CD4-positive, alpha-beta T cell (primary cell): ENCODE measurements at regions not wholly inside any gene's neighbourhood (a gene's known extent, or its start where the extent isn't known, plus 50 kb on each side); places are given as distances from the start of the nearest gene placed in this dataset.
A peak's percentile ranks its signal among the peaks of the same experiment; 100 is the strongest.

ENCODE experiments used
- ATAC-seq: fragments of 200-7000 bp; cut with Tn5 transposase; one replicate; pipeline ENCODE4 v1.10.0; 2022; ENCODE audit warnings: mild to moderate bottlenecking; ENCODE audit not compliant: poor library complexity
- CTCF ChIA-PET: fragments of 350-600 bp; sonication (Branson Sonifier 250); formaldehyde crosslinking; loops from one replicate; lab custom pipeline; 2021; ENCODE audit warnings: antibody characterized with exemption, inconsistent platforms; lab: Charles Lee
- POLR2A ChIA-PET: fragments of 350-600 bp; sonication (Branson Sonifier 250); formaldehyde crosslinking; loops from one replicate; lab custom pipeline; 2021; ENCODE audit warnings: antibody characterized with exemption, inconsistent platforms; lab: Charles Lee
- DNase-seq, 14 experiments: peaks; one replicate each; pipeline ENCODE4 v3.0.0-alpha.2; 2013 to 2020; ENCODE audit warnings: mixed read lengths in 2 of 14
- H3K27ac ChIP-seq, 2 donors: one replicate each; pipeline versions ENCODE4 v1.5.1 to v1.7.0; 2013; ENCODE audit warnings: low read length in 2 of 2, low read depth in 1 of 2, mild to moderate bottlenecking in 1 of 2
- H3K27me3 ChIP-seq, 2 experiments: 1 replicate in 1 of 2; 2 replicates in 1 of 2; pipeline versions ENCODE4 v1.6.1 to v1.7.0; 2013; ENCODE audit warnings: low read length in 2 of 2, control low read depth in 1 of 2, mild to moderate bottlenecking in 1 of 2, moderate library complexity in 1 of 2; ENCODE audit not compliant: insufficient read depth in 2 of 2, control insufficient read depth in 1 of 2
- H3K36me3 ChIP-seq: one replicate; pipeline ENCODE4 v1.6.1; 2013; ENCODE audit warnings: low read length, control low read depth; ENCODE audit not compliant: insufficient read depth
- H3K4me1 ChIP-seq: one replicate; pipeline ENCODE4 v1.6.1; 2013; ENCODE audit warnings: low read length, control low read depth; ENCODE audit not compliant: insufficient read depth
- H3K4me3 ChIP-seq: one replicate; pipeline ENCODE4 v1.5.1; 2013; ENCODE audit warnings: mild to moderate bottlenecking, low read length, moderate library complexity
- H3K9me3 ChIP-seq, 2 experiments: 1 replicate in 1 of 2; 2 replicates in 1 of 2; pipeline versions ENCODE4 v1.6.1 to v1.7.0; 2013; ENCODE audit warnings: low read length in 2 of 2, mild to moderate bottlenecking in 2 of 2, control low read depth in 1 of 2, moderate library complexity in 1 of 2; ENCODE audit not compliant: control insufficient read depth in 1 of 2, insufficient read depth in 1 of 2
- H3K27ac Mint-ChIP-seq: one replicate; pipeline ENCODE4 v1.8.0; 2020; ENCODE audit warnings: mixed read lengths
- H3K27me3 Mint-ChIP-seq: one replicate; pipeline ENCODE4 v1.8.0; 2021; ENCODE audit warnings: mixed read lengths
- H3K36me3 Mint-ChIP-seq: one replicate; pipeline ENCODE4 v1.8.0; 2021; ENCODE audit warnings: low read depth, mixed read lengths
- H3K4me1 Mint-ChIP-seq: one replicate; pipeline ENCODE4 v1.8.0; 2021; ENCODE audit warnings: low read depth, mixed read lengths
- H3K4me3 Mint-ChIP-seq: one replicate; pipeline ENCODE4 v1.8.0; 2020; ENCODE audit warnings: mild to moderate bottlenecking, mixed read lengths
- H3K9me3 Mint-ChIP-seq: one replicate; pipeline ENCODE4 v1.8.0; 2020; ENCODE audit warnings: mixed read lengths
- intact Hi-C, 2 experiments: fragments of 100-400 bp; cut with DNase I in 1 of 2; cut with micrococcal nuclease in 1 of 2; formaldehyde crosslinking; loops; one replicate each; pipeline versions ENCODE4 v1.15.1 to v1.9.0; 2023 to 2025; cut with DNase I, micrococcal nuclease
- TF ChIP-seq, protein P1 (sequence below): fragments of 200-600 bp; IDR thresholded peaks from one replicate; pipeline ENCODE4 v1.8.0; 2022; ENCODE audit warnings: antibody characterized with exemption, mild to moderate bottlenecking

DNA sequence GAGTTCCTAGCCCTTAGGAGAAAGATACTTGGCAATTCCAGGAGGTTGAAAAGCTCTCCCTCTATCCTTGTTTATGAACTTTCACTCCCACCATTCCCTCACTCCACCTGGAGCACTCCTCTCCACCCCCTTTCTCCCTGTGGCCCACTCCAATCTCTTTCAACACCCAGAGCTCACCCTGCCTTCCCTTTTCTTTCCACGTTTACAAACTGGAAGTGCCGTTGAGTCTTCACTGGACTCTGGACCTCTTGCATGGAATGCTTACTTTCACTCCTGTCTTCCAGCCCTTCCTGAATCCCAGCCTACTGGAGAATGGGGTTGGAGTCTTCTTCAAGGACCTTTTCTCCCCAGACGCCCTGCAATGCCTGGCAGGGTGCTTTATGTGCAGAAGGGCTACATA, 198.5 kb downstream of the RHOU start:
- ChIA-PET CTCF (no interaction called here), POLR2A (interaction anchor here (0.7 kb wide), 1 partner anchor 8 kb away, joined by 3 read pairs; no protein-coding TSS in a partner anchor)
- no peaks in the 10 kb centered on the region for H3K27me3 Mint-ChIP-seq
- H3K27ac Mint-ChIP-seq = no peak overlapping the region
- H3K4me1 Mint-ChIP-seq = peaks cover 31% of the 10 kb centered on the region
- peaks cover 3% of the 10 kb centered on the region for H3K9me3 Mint-ChIP-seq
- no peaks in the 10 kb centered on the region for H3K36me3 ChIP-seq
- H3K27ac ChIP-seq = no peak overlapping the region
- ATAC-seq = no peak
- H3K4me3 ChIP-seq = no peak overlapping the region
- no peak overlapping the region for H3K4me3 Mint-ChIP-seq
- TF ChIP-seq, protein P1, sequence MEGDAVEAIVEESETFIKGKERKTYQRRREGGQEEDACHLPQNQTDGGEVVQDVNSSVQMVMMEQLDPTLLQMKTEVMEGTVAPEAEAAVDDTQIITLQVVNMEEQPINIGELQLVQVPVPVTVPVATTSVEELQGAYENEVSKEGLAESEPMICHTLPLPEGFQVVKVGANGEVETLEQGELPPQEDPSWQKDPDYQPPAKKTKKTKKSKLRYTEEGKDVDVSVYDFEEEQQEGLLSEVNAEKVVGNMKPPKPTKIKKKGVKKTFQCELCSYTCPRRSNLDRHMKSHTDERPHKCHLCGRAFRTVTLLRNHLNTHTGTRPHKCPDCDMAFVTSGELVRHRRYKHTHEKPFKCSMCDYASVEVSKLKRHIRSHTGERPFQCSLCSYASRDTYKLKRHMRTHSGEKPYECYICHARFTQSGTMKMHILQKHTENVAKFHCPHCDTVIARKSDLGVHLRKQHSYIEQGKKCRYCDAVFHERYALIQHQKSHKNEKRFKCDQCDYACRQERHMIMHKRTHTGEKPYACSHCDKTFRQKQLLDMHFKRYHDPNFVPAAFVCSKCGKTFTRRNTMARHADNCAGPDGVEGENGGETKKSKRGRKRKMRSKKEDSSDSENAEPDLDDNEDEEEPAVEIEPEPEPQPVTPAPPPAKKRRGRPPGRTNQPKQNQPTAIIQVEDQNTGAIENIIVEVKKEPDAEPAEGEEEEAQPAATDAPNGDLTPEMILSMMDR = no peak
- no peaks in the 10 kb centered on the region for H3K36me3 Mint-ChIP-seq
- H3K4me1 ChIP-seq = peaks cover 31% of the 10 kb centered on the region
- H3K27me3 ChIP-seq = no peaks in the 10 kb centered on the region
- peaks cover 0 to 1% of the 10 kb centered on the region in 2 experiments for H3K9me3 ChIP-seq
- intact Hi-C loops = no loop called here
- no peak for DNase-seq

DNA sequence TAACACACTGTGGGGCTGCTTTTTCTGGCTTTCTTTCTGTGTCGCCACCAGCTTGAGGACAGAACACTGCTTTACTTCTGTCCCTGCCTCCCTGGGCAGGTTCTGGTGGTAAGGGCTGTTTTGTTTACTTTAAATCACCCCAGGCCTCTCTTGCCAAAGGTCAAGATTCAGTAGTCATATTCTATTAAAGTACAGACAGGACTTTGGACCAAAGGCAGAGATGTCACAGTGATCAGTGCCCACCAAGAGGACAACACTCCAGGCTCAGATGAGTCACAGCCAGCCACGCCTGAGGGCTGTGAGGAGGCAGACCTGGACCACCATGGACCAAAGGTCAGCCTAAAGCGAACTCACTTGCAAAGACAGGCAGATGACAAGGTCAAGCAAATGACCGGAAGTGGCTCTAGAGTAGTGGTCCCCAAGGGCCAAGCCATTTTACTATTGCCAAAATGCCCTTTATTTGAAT, 200.0 kb downstream of the RHOU start:
- Histone ChIP-seq H3K27me3 (no peaks in the 10 kb centered on the region), H3K9me3 (no peaks in the 10 kb centered on the region), H3K4me3 (no peak overlapping the region), H3K27ac (no peak overlapping the region), H3K36me3 (no peaks in the 10 kb centered on the region), H3K4me1 (peaks cover 38% of the 10 kb centered on the region)
- no peak overlapping the region for H3K4me3 Mint-ChIP-seq
- no peak for DNase-seq
- ATAC-seq = no peak
- intact Hi-C loops = no loop called here
- ChIA-PET CTCF (no interaction called here), POLR2A (no interaction called here)
- TF ChIP-seq, protein P1 = no peak
- no peaks in the 10 kb centered on the region for H3K27me3 Mint-ChIP-seq
- H3K9me3 Mint-ChIP-seq = no peaks in the 10 kb centered on the region
- no peaks in the 10 kb centered on the region for H3K36me3 Mint-ChIP-seq
- H3K4me1 Mint-ChIP-seq = peaks cover 44% of the 10 kb centered on the region
- H3K27ac Mint-ChIP-seq = no peak overlapping the region

DNA sequence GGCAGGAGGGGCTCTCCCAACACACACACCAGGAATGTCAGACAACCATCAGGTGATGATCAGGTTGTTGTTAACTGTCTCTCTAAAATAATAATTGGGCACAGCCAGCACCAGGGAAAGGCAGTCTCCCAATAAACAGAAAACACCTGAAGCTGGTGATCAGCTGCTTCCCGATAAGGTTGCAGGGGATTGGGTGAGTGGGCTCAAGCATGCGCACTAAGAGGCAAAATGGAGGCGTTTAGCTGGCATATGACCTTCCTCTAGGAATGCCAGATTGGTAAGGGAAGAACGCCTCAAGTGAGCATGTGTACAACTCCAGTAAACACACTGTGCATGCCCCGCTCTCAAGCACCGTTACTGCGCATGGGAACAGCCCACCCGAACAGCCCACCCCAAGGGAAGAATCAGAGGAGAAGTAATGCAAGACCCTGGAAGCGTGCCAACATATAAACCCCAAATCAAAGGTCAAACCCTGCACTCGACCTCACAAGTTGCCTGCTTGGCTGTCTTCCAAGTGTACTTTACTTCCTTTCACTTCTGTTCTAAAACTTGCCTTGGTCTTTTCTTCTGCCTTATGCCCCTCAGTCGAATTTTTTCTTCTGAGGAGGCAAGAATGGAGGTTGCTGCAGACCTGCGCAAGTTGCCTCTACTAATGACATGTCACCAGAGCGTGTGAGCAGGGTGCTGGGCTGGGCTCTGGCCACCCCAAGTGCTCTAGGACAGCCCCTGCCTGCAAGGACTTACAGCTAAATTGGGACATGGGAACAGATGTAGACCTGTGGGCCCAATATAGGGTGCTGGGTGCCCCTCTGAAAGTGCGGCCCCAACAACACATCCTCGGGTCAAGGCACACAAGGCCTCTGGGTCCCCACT, 200.8 kb downstream of the RHOU start:
- Mint-ChIP-seq H3K27me3 (no peaks in the 10 kb centered on the region), H3K4me3 (no peak overlapping the region), H3K36me3 (no peaks in the 10 kb centered on the region), H3K4me1 (peaks cover 44% of the 10 kb centered on the region), H3K9me3 (no peaks in the 10 kb centered on the region), H3K27ac (no peak overlapping the region)
- ChIA-PET CTCF (no interaction called here), POLR2A (interaction anchor here (1.2 kb wide), 1 partner anchor 14 kb away, joined by 3 read pairs; no protein-coding TSS in a partner anchor)
- peaks cover 38% of the 10 kb centered on the region for H3K4me1 ChIP-seq
- H3K4me3 ChIP-seq = no peak overlapping the region
- no peaks in the 10 kb centered on the region for H3K36me3 ChIP-seq
- H3K27me3 ChIP-seq = no peaks in the 10 kb centered on the region
- DNase-seq = peak in 3 of 14 experiments; percentile 10 to 21 (median 14)
- no peaks in the 10 kb centered on the region for H3K9me3 ChIP-seq
- TF ChIP-seq, protein P1 = no peak
- ATAC-seq = no peak
- intact Hi-C loops = no loop called here
- no peak overlapping the region for H3K27ac ChIP-seq
